Panc1 (cell line): ENCODE measurements at regions not wholly inside any gene's neighbourhood (a gene's known extent, or its start where the extent isn't known, plus 50 kb on each side); places are given as distances from the start of the nearest gene placed in this dataset.

ENCODE experiments used
- ATAC-seq: fragments of 200-7000 bp; cut with Tn5 transposase; 2 replicates; pipeline ENCODE4 v1.9.1; 2020; ENCODE audit warnings: mild to moderate bottlenecking, moderate library complexity
- BruUV-seq: library from RNA; stranded (reverse); fragments of 400-500 nt; replicated peaks from 2 replicates; lab custom pipeline; 2021; lab: Mats Ljungman, UMichigan
- CTCF ChIA-PET: fragments of 300-600 bp; sonication (Branson Sonifier 250); formaldehyde crosslinking; loops from one replicate; lab custom pipeline; 2022; ENCODE audit warnings: antibody characterized with exemption; lab: Charles Lee
- POLR2A ChIA-PET: fragments of 300-600 bp; sonication (Branson Sonifier 250); formaldehyde crosslinking; loops from one replicate; lab custom pipeline; 2022; ENCODE audit warnings: antibody characterized with exemption; lab: Charles Lee
- DNase-seq: peaks from one replicate; pipeline ENCODE4 v3.0.0-alpha.2; 2010; ENCODE audit warnings: low read depth, low spot score
- H3K27ac ChIP-seq: 2 replicates; pipeline ENCODE4 v1.5.1; 2011; ENCODE audit warnings: mild to moderate bottlenecking, low read length, inconsistent platforms
- H3K27me3 ChIP-seq: fragments of 200-500 bp; sonication (Bioruptor generic); 2 replicates; pipeline ENCODE4 v1.6.0; 2014; ENCODE audit warnings: low read length, inconsistent platforms; ENCODE audit not compliant: control insufficient read depth, insufficient read depth
- H3K36me3 ChIP-seq: fragments of 200-500 bp; sonication (Bioruptor generic); 2 replicates; pipeline ENCODE4 v1.5.1; 2014; ENCODE audit warnings: inconsistent platforms, mild to moderate bottlenecking, low read length, moderate library complexity; ENCODE audit not compliant: control insufficient read depth, insufficient read depth
- H3K4me1 ChIP-seq: 2 replicates; pipeline ENCODE4 v1.5.1; 2011; ENCODE audit warnings: inconsistent platforms, mild to moderate bottlenecking, low read length, moderate library complexity; ENCODE audit not compliant: control insufficient read depth, insufficient read depth
- H3K4me3 ChIP-seq, 2 experiments: 2 replicates each; pipeline ENCODE4 v1.5.1; 2011 to 2012; ENCODE audit warnings: low read depth in 2 of 2, low read length in 2 of 2, mild to moderate bottlenecking in 2 of 2, inconsistent platforms in 1 of 2, moderate library complexity in 1 of 2
- H3K9me3 ChIP-seq: fragments of 200-500 bp; sonication (Bioruptor generic); 2 replicates; pipeline ENCODE4 v1.5.1; 2014; ENCODE audit warnings: low read depth, mild to moderate bottlenecking, inconsistent platforms, low read length, moderate library complexity; ENCODE audit not compliant: control insufficient read depth, insufficient read depth
- CTCF ChIP-seq: fragments of 450-650 bp; IDR thresholded peaks from 2 replicates; pipeline ENCODE4 v1.5.1; 2017; ENCODE audit warnings: mild to moderate bottlenecking
- POLR2AphosphoS5 ChIP-seq: IDR thresholded peaks from 2 replicates; pipeline ENCODE4 v1.6.1; 2012; ENCODE audit warnings: mild to moderate bottlenecking, low read depth, low read length, moderate library complexity
- REST ChIP-seq, 2 experiments: IDR thresholded peaks; 2 replicates each; pipeline ENCODE4 v1.6.1; 2011 to 2012; ENCODE audit warnings: low read depth in 2 of 2, control low read depth in 1 of 2, low read length in 1 of 2, mild to moderate bottlenecking in 1 of 2, moderate library complexity in 1 of 2; ENCODE audit not compliant: insufficient read depth in 1 of 2
- SIN3A ChIP-seq: IDR thresholded peaks from 2 replicates; pipeline ENCODE4 v1.6.1; 2012; ENCODE audit warnings: low read depth, mild to moderate bottlenecking, low read length, moderate library complexity, borderline replicate concordance; ENCODE audit not compliant: insufficient read depth
- TCF7L2 ChIP-seq: IDR thresholded peaks from 2 replicates; pipeline ENCODE4 v1.6.1; 2011; ENCODE audit warnings: mild to moderate bottlenecking, low read depth, low read length, inconsistent platforms
- in situ Hi-C: cut with HindIII; loops from 2 replicates; pipeline ENCODE4 v1.10.0; 2016; ENCODE audit warnings: low sequenced_read_pairs, low pct_unique_long_range_greater_than_20kb
- intact Hi-C: fragments of 100-400 bp; cut with micrococcal nuclease; formaldehyde crosslinking; loops from one replicate; pipeline ENCODE4 v1.10.0; 2022; ENCODE audit not compliant: unreplicated experiment

GRCh38 chr3:22836131-22836530, 367.0 kb upstream of the UBE2E2 start:
- no peaks in the 10 kb centered on the region for H3K9me3 ChIP-seq
- H3K4me1 ChIP-seq, result no peaks in the 10 kb centered on the region
- ATAC-seq (no peak), DNase-seq (no peak)
- POLR2A ChIA-PET, result no interaction called here
- TF ChIP-seq POLR2AphosphoS5 (no peak), CTCF (no peak), SIN3A (no peak), TCF7L2 (no peak), REST (IDR thresholded peaks at IDR 0.05; ENCODE audit: insufficient read depth in 1 of 2, low read depth in 2 of 2, low read length in 1 of 2) (no peak)
- BruUV-seq, result no TSS peak
- no peak overlapping the region for H3K4me3 ChIP-seq
- intact Hi-C loops (no loop called here), in situ Hi-C loops (no loop called here)
- CTCF ChIA-PET, result no interaction called here
- no peaks in the 10 kb centered on the region for H3K27me3 ChIP-seq
- H3K27ac ChIP-seq, result no peak overlapping the region
- no peaks in the 10 kb centered on the region for H3K36me3 ChIP-seq

GRCh38 chr3:22843854-22844253, 359.3 kb upstream of the UBE2E2 start:
- Histone ChIP-seq H3K27ac (no peak overlapping the region), H3K27me3 (no peaks in the 10 kb centered on the region), H3K36me3 (no peaks in the 10 kb centered on the region), H3K4me1 (no peaks in the 10 kb centered on the region), H3K4me3 (no peak overlapping the region), H3K9me3 (no peaks in the 10 kb centered on the region)
- no peak for DNase-seq
- in situ Hi-C loops, result no loop called here
- ChIA-PET POLR2A (no interaction called here), CTCF (no interaction called here)
- intact Hi-C loops, result no loop called here
- no peak for ATAC-seq
- no TSS peak for BruUV-seq
- no peak for TF ChIP-seq CTCF
- no peak for TF ChIP-seq SIN3A
- no peak for TF ChIP-seq TCF7L2
